Activated CD4-positive, alpha-beta memory T cell treated with anti-CD3 and anti-CD28 coated beads, Interleukin-2, amount 10 ng/mL, durations not matched to agents 7 days and 5 days (primary cell): ENCODE measurements at regions not wholly inside any gene's neighbourhood (a gene's known extent, or its start where the extent isn't known, plus 50 kb on each side); places are given as distances from the start of the nearest gene placed in this dataset.
"Not testable (repeated sequence)": the region's sequence is repeated elsewhere in the genome, so short reads cannot be mapped to it uniquely, and the experiment has no call there.

Experiments used
- CTCF ChIA-PET: fragments of 350-600 bp; sonication (Branson Sonifier 250); formaldehyde crosslinking; loops from one replicate; lab custom pipeline; 2021; ENCODE audit warnings: antibody characterized with exemption, inconsistent platforms; lab: Charles Lee
- POLR2A ChIA-PET: fragments of 350-600 bp; sonication (Branson Sonifier 250); formaldehyde crosslinking; loops from one replicate; lab custom pipeline; 2021; ENCODE audit warnings: antibody characterized with exemption; lab: Charles Lee
- DNase-seq: peaks from one replicate; pipeline ENCODE4 v3.0.0-alpha.2; 2020
- H3K27ac Mint-ChIP-seq: one replicate; pipeline ENCODE4 v1.8.0; 2021; ENCODE audit warnings: mild to moderate bottlenecking, mixed read lengths
- H3K27me3 Mint-ChIP-seq: one replicate; pipeline ENCODE4 v1.8.0; 2021; ENCODE audit warnings: mixed read lengths
- H3K36me3 Mint-ChIP-seq: one replicate; pipeline ENCODE4 v1.8.0; 2021; ENCODE audit warnings: low read depth, mixed read lengths
- H3K4me1 Mint-ChIP-seq: one replicate; pipeline ENCODE4 v1.8.0; 2021; ENCODE audit warnings: mixed read lengths
- H3K4me3 Mint-ChIP-seq: one replicate; pipeline ENCODE4 v1.8.0; 2021; ENCODE audit warnings: mild to moderate bottlenecking, mixed read lengths
- H3K9me3 Mint-ChIP-seq: one replicate; pipeline ENCODE4 v1.8.0; 2021; ENCODE audit warnings: mixed read lengths

GRCh38 chr5:123936548-123936947, 424.6 kb downstream of the CSNK1G3 start:
- Mint-ChIP-seq H3K9me3 (peaks cover 12% of the 10 kb centered on the region), H3K4me3 (no peak overlapping the region)
- CTCF ChIA-PET: no interaction called here

GRCh38 chr5:123933812-123934211, 421.8 kb downstream of the CSNK1G3 start:
- H3K9me3 Mint-ChIP-seq, H3K4me1 Mint-ChIP-seq, H3K4me3 Mint-ChIP-seq, CTCF ChIA-PET, DNase-seq, H3K27me3 Mint-ChIP-seq, POLR2A ChIA-PET, H3K36me3 Mint-ChIP-seq, H3K27ac Mint-ChIP-seq: not testable (repeated sequence)

More at GRCh38 chr5:123936548-123936947, 424.6 kb downstream of the CSNK1G3 start:
- POLR2A ChIA-PET: no interaction called here
- no peak for DNase-seq
- Mint-ChIP-seq H3K27ac (no peak overlapping the region), H3K4me1 (no peaks in the 10 kb centered on the region), H3K36me3 (no peaks in the 10 kb centered on the region), H3K27me3 (no peaks in the 10 kb centered on the region)

GRCh38 chr5:123929055-123929474, 417.1 kb downstream of the CSNK1G3 start:
- no peak for DNase-seq
- Mint-ChIP-seq H3K27me3 (no peaks in the 10 kb centered on the region), H3K36me3 (no peaks in the 10 kb centered on the region), H3K27ac (no peak overlapping the region), H3K4me3 (no peak overlapping the region), H3K4me1 (no peaks in the 10 kb centered on the region), H3K9me3 (no peaks in the 10 kb centered on the region)
- ChIA-PET POLR2A (no interaction called here), CTCF (no interaction called here)

GRCh38 chr5:123928401-123928800, 416.4 kb downstream of the CSNK1G3 start:
- Mint-ChIP-seq H3K27me3 (no peaks in the 10 kb centered on the region), H3K4me1 (no peaks in the 10 kb centered on the region), H3K27ac (no peak overlapping the region), H3K36me3 (no peaks in the 10 kb centered on the region), H3K4me3 (no peak overlapping the region), H3K9me3 (no peaks in the 10 kb centered on the region)
- ChIA-PET CTCF (no interaction called here), POLR2A (no interaction called here)
- DNase-seq: no peak

GRCh38 chr5:123921193-123921592, 409.2 kb downstream of the CSNK1G3 start:
- Mint-ChIP-seq H3K4me1 (no peaks in the 10 kb centered on the region), H3K4me3 (no peak overlapping the region), H3K9me3 (no peaks in the 10 kb centered on the region), H3K27me3 (no peaks in the 10 kb centered on the region), H3K36me3 (no peaks in the 10 kb centered on the region), H3K27ac (no peak overlapping the region)
- ChIA-PET POLR2A (no interaction called here), CTCF (no interaction called here)
- DNase-seq: no peak

- CTCF ChIA-PET: no interaction called here
- no peaks in the 10 kb centered on the region for H3K4me1 Mint-ChIP-seq
- H3K27ac Mint-ChIP-seq: no peak overlapping the region
- H3K9me3 Mint-ChIP-seq: peaks cover 7% of the 10 kb centered on the region
- POLR2A ChIA-PET: no interaction called here
- H3K4me3 Mint-ChIP-seq: no peak overlapping the region
- no peaks in the 10 kb centered on the region for H3K36me3 Mint-ChIP-seq
- H3K27me3 Mint-ChIP-seq: no peaks in the 10 kb centered on the region
- DNase-seq: no peak
Measured at GRCh38 chr5:123916345-123917121, 404.6 kb downstream of the CSNK1G3 start.

- POLR2A ChIA-PET: no interaction called here
- Mint-ChIP-seq H3K27me3 (no peaks in the 10 kb centered on the region), H3K27ac (no peak overlapping the region), H3K4me3 (no peak overlapping the region), H3K4me1 (no peaks in the 10 kb centered on the region), H3K36me3 (no peaks in the 10 kb centered on the region), H3K9me3 (peaks cover 7% of the 10 kb centered on the region)
- no peak for DNase-seq
- CTCF ChIA-PET: no interaction called here
Measured at GRCh38 chr5:123914333-123914732, 402.4 kb downstream of the CSNK1G3 start.

- ChIA-PET POLR2A (no interaction called here), CTCF (no interaction called here)
- H3K27me3 Mint-ChIP-seq: no peaks in the 10 kb centered on the region
- no peaks in the 10 kb centered on the region for H3K4me1 Mint-ChIP-seq
- no peak overlapping the region for H3K4me3 Mint-ChIP-seq
- H3K27ac Mint-ChIP-seq: no peak overlapping the region
- H3K36me3 Mint-ChIP-seq: no peaks in the 10 kb centered on the region
- no peaks in the 10 kb centered on the region for H3K9me3 Mint-ChIP-seq
- no peak for DNase-seq
Measured at GRCh38 chr5:123907349-123907748, 395.4 kb downstream of the CSNK1G3 start.

- ChIA-PET POLR2A (no interaction called here), CTCF (no interaction called here)
- no peak for DNase-seq
- H3K9me3 Mint-ChIP-seq: no peaks in the 10 kb centered on the region
- H3K4me3 Mint-ChIP-seq: no peak overlapping the region
- H3K36me3 Mint-ChIP-seq: no peaks in the 10 kb centered on the region
- no peak overlapping the region for H3K27ac Mint-ChIP-seq
- H3K27me3 Mint-ChIP-seq: no peaks in the 10 kb centered on the region
- no peaks in the 10 kb centered on the region for H3K4me1 Mint-ChIP-seq
Measured at GRCh38 chr5:123906698-123907295, 394.8 kb downstream of the CSNK1G3 start.

GRCh38 chr5:123885081-123885480, 373.1 kb downstream of the CSNK1G3 start:
- H3K27me3 Mint-ChIP-seq: no peaks in the 10 kb centered on the region
- no peak for DNase-seq
- ChIA-PET POLR2A (no interaction called here), CTCF (no interaction called here)
- no peaks in the 10 kb centered on the region for H3K9me3 Mint-ChIP-seq
- no peaks in the 10 kb centered on the region for H3K4me1 Mint-ChIP-seq
- no peaks in the 10 kb centered on the region for H3K36me3 Mint-ChIP-seq
- H3K4me3 Mint-ChIP-seq: no peak overlapping the region
- no peak overlapping the region for H3K27ac Mint-ChIP-seq

- no peaks in the 10 kb centered on the region for H3K36me3 Mint-ChIP-seq
- no peak overlapping the region for H3K27ac Mint-ChIP-seq
- no peaks in the 10 kb centered on the region for H3K27me3 Mint-ChIP-seq
- ChIA-PET POLR2A (no interaction called here), CTCF (no interaction called here)
- H3K9me3 Mint-ChIP-seq: no peaks in the 10 kb centered on the region
- no peaks in the 10 kb centered on the region for H3K4me1 Mint-ChIP-seq
- DNase-seq: no peak
- H3K4me3 Mint-ChIP-seq: no peak overlapping the region
Measured at GRCh38 chr5:123882965-123883345, 371.0 kb downstream of the CSNK1G3 start.

- no peaks in the 10 kb centered on the region for H3K9me3 Mint-ChIP-seq
- ChIA-PET POLR2A (no interaction called here), CTCF (no interaction called here)
- H3K36me3 Mint-ChIP-seq: no peaks in the 10 kb centered on the region
- H3K27me3 Mint-ChIP-seq: no peaks in the 10 kb centered on the region
- no peak for DNase-seq
- H3K4me3 Mint-ChIP-seq: no peak overlapping the region
- no peak overlapping the region for H3K27ac Mint-ChIP-seq
- H3K4me1 Mint-ChIP-seq: no peaks in the 10 kb centered on the region
Measured at GRCh38 chr5:123882319-123882964, 370.5 kb downstream of the CSNK1G3 start.

- Mint-ChIP-seq H3K9me3 (no peaks in the 10 kb centered on the region), H3K4me3 (no peak overlapping the region), H3K27me3 (no peaks in the 10 kb centered on the region), H3K4me1 (no peaks in the 10 kb centered on the region), H3K27ac (no peak overlapping the region), H3K36me3 (no peaks in the 10 kb centered on the region)
- POLR2A ChIA-PET: no interaction called here
- DNase-seq: no peak
- CTCF ChIA-PET: no interaction called here
Measured at GRCh38 chr5:123881759-123882244, 369.8 kb downstream of the CSNK1G3 start.
